Peyer's patch (tissue), 4 donors: ENCODE measurements at regions not wholly inside any gene's neighbourhood (a gene's known extent, or its start where the extent isn't known, plus 50 kb on each side); places are given as distances from the start of the nearest gene placed in this dataset.

ENCODE experiments used
- DNase-seq, 3 donors: peaks; one replicate each; pipeline ENCODE4 v3.0.0-alpha.2; 2017 to 2019
- H3K27ac ChIP-seq, 4 donors: fragments of 200-600 bp; sonication (generic); one replicate each; pipeline ENCODE4 v1.5.1; 2016 to 2019
- H3K27me3 ChIP-seq, 2 donors: fragments of 200-600 bp; sonication (generic); one replicate each; pipeline ENCODE4 v1.5.1; 2019
- H3K36me3 ChIP-seq, 3 donors: fragments of 200-600 bp; sonication (generic); one replicate each; pipeline ENCODE4 v1.5.1; 2016 to 2019
- H3K4me1 ChIP-seq, 4 donors: fragments of 200-600 bp; sonication (generic); one replicate each; pipeline ENCODE4 v1.5.1; 2016 to 2019
- H3K4me3 ChIP-seq, 4 donors: fragments of 200-600 bp; sonication (generic); 1 replicate in 3 of 4; 2 replicates in 1 of 4; pipeline ENCODE4 v1.5.1; 2016 to 2019; ENCODE audit warnings: mild to moderate bottlenecking in 1 of 4
- H3K9me3 ChIP-seq, 4 donors: fragments of 200-600 bp; sonication (generic); one replicate each; pipeline ENCODE4 v1.5.1; 2016 to 2019; ENCODE audit warnings: mild to moderate bottlenecking in 1 of 4
- POLR2A ChIP-seq, 2 donors: fragments of 450-650 bp; IDR thresholded peaks; one replicate each; pipeline ENCODE4 v1.5.1; 2017; ENCODE audit warnings: antibody characterized with exemption in 2 of 2, mild to moderate bottlenecking in 2 of 2, moderate library complexity in 2 of 2
- TF ChIP-seq, protein P1 (sequence below), 6 experiments: fragments of 450-650 bp in 4 of 6; fragments of 200-600 bp in 2 of 6; sonication (generic) in 1 of 6; IDR thresholded peaks; one replicate each; pipeline ENCODE4 v1.5.1; 2017 to 2019; ENCODE audit warnings: antibody characterized with exemption in 6 of 6, mild to moderate bottlenecking in 3 of 6, moderate library complexity in 1 of 6

DNA sequence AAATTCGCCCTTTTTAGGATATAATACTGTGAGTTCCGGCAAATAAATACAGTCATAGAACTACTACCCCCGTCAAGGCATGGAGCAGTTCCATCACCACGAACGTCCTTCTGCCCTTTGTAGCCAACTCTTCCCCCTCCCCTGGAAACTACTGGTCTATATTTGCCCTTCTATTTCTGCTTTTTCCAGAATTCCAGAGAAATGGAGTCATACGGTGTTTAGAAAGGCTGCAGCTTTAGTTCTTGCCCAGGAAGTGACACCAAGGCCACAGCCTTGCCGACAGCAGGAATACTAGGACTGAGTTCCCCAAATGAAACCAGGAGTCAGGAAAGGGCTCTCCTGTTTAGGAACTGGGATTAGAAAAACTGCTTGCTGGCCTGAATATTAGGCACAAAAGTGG is 291.2 kb downstream of the FAM43A start:
- peaks cover 0 to 4% (median 0%) of the 10 kb centered on the region in 4 donors for H3K4me1 ChIP-seq
- H3K9me3 ChIP-seq = no peaks in the 10 kb centered on the region
- H3K36me3 ChIP-seq = no peaks in the 10 kb centered on the region
- H3K4me3 ChIP-seq = no peak overlapping the region
- H3K27me3 ChIP-seq = no peaks in the 10 kb centered on the region
- H3K27ac ChIP-seq = no peak overlapping the region
- DNase-seq = no peak
- TF ChIP-seq, protein P1, sequence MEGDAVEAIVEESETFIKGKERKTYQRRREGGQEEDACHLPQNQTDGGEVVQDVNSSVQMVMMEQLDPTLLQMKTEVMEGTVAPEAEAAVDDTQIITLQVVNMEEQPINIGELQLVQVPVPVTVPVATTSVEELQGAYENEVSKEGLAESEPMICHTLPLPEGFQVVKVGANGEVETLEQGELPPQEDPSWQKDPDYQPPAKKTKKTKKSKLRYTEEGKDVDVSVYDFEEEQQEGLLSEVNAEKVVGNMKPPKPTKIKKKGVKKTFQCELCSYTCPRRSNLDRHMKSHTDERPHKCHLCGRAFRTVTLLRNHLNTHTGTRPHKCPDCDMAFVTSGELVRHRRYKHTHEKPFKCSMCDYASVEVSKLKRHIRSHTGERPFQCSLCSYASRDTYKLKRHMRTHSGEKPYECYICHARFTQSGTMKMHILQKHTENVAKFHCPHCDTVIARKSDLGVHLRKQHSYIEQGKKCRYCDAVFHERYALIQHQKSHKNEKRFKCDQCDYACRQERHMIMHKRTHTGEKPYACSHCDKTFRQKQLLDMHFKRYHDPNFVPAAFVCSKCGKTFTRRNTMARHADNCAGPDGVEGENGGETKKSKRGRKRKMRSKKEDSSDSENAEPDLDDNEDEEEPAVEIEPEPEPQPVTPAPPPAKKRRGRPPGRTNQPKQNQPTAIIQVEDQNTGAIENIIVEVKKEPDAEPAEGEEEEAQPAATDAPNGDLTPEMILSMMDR (IDR thresholded peaks at IDR 0.05) = no peak
- TF ChIP-seq POLR2A (IDR thresholded peaks at IDR 0.05) = no peak

DNA sequence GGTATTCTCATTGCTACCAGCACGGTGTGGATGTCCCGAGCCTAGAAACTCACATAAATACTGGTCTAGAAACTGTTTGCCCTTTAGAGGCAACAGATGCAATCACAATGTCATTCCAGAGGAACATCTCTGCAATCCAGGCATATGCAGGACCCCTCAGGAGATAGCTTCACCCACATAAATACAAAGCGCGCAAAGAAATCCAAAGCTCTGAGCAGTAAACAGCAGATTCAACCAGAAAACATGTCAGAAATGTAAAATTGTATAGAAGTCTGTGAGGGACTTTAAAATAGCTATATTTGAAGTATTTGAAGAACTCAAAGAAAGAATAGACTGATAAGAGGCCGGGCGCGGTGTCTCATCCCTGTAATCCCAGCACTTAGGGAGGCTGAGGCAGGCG is 291.7 kb downstream of the FAM43A start:
- DNase-seq = no peak
- H3K27me3 ChIP-seq = no peaks in the 10 kb centered on the region
- H3K4me3 ChIP-seq = no peak overlapping the region

DNA sequence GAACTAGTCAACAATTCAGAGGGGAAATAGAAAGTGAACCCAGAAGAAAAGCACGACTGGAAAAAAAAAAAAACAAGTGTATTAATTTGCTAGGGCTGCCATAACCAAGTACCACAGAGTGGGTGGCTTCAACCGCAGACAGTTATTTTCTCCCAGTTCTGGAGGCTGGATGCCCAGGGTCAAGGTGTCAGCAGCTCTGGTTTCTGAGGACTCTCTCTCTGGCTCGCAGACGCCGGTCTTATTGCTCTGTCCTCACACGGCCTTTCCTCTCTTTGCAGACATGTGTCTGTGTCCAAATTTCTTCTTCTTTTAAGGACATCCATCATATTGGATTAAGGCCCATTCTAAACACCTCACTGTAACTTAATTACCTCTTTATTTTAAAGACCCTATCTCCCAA is 291.8 kb downstream of the XXYLT1 start:
- TF ChIP-seq, protein P1 (IDR thresholded peaks at IDR 0.05) = no peak
- TF ChIP-seq POLR2A (IDR thresholded peaks at IDR 0.05) = no peak
- no peaks in the 10 kb centered on the region for H3K36me3 ChIP-seq
- no peaks in the 10 kb centered on the region for H3K9me3 ChIP-seq
- H3K4me1 ChIP-seq = peaks cover 0 to 4% (median 0%) of the 10 kb centered on the region in 4 donors
- H3K4me3 ChIP-seq = no peak overlapping the region
- H3K27me3 ChIP-seq = no peaks in the 10 kb centered on the region
- H3K27ac ChIP-seq = no peak overlapping the region
- no peak for DNase-seq

More for the DNA sequence above, 291.7 kb downstream of the FAM43A start:
- no peaks in the 10 kb centered on the region for H3K36me3 ChIP-seq
- no peak overlapping the region for H3K27ac ChIP-seq
- H3K4me1 ChIP-seq = peaks cover 0 to 4% (median 0%) of the 10 kb centered on the region in 4 donors
- no peaks in the 10 kb centered on the region for H3K9me3 ChIP-seq
- no peak for TF ChIP-seq POLR2A (IDR thresholded peaks at IDR 0.05)
- TF ChIP-seq, protein P1 (IDR thresholded peaks at IDR 0.05) = no peak

DNA sequence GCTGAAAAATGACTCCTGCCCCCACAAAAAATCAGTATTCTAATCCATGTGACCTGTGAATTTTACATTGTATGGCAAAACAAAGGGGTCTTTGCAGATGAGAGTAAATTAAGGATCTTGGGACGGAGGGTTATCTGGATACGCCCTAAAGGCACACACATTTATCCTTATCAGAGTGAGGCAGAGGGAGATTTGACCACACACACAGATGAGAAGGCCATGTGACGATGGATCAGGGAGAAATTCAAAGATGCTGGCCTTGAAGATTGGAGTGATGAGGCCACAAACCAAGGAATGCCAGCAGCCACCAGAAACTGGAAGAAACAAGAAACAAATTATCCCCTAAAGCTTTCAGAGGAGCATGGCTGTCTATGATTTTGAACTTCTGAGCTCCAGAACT is 288.5 kb downstream of the XXYLT1 start:
- Histone ChIP-seq H3K4me3 (no peak overlapping the region), H3K36me3 (no peaks in the 10 kb centered on the region), H3K9me3 (no peaks in the 10 kb centered on the region), H3K27ac (no peak overlapping the region), H3K4me1 (peaks cover 0 to 10% (median 0%) of the 10 kb centered on the region in 4 donors), H3K27me3 (no peaks in the 10 kb centered on the region)
- no peak for TF ChIP-seq POLR2A (IDR thresholded peaks at IDR 0.05)
- TF ChIP-seq, protein P1 (IDR thresholded peaks at IDR 0.05) = no peak
- no peak for DNase-seq

DNA sequence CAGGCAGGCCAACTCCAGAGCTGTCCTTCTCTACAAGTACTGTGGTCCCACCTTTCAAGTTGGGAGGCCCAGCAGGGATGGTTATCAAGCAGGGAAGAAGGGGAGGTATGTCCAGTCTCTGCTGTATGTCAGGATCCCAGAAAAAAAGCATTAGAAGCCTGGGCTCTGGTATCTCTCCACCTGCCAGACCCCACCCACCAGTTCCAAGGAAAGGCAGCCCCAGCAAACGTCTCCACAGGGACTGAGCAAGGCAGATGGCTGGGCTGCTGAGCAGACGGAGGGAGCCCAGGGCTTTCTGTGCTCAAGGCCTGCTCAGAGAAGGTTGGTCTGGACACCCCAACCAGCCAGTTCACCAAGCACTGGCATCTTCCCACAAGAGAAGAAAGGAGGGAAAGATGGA is 287.8 kb downstream of the XXYLT1 start:
- H3K9me3 ChIP-seq = peaks cover 0 to 3% (median 0%) of the 10 kb centered on the region in 4 donors
- H3K27ac ChIP-seq = no peak overlapping the region
- no peaks in the 10 kb centered on the region for H3K27me3 ChIP-seq
- TF ChIP-seq, protein P1 (IDR thresholded peaks at IDR 0.05) = no peak
- no peak for TF ChIP-seq POLR2A (IDR thresholded peaks at IDR 0.05)
- no peaks in the 10 kb centered on the region for H3K36me3 ChIP-seq
- H3K4me3 ChIP-seq = no peak overlapping the region
- no peak for DNase-seq
- H3K4me1 ChIP-seq = peaks cover 0 to 10% (median 0%) of the 10 kb centered on the region in 4 donors

DNA sequence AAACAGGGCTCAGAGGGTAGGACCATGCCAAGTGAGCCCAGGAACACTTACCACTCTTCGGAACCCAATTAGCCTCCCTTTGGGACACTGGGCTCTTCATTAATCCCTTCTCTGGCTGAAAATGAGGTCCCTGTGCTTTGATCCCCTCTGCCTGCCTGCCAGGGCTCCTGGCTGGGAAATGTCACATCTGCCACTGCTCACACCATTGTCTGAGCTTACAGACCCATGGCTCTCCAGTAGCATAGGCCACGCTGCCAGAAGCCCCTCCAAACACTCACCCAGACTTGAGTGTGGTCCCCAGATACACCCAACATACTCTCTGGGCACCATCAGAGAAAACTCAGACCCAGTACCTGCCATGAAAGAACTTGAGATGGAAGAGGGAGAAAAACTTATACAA is 287.3 kb downstream of the XXYLT1 start:
- no peak overlapping the region for H3K4me3 ChIP-seq
- H3K27me3 ChIP-seq = no peaks in the 10 kb centered on the region
- no peak for DNase-seq
- H3K4me1 ChIP-seq = peaks cover 0 to 10% (median 0%) of the 10 kb centered on the region in 4 donors
- peaks cover 0 to 3% (median 0%) of the 10 kb centered on the region in 4 donors for H3K9me3 ChIP-seq
- no peak overlapping the region for H3K27ac ChIP-seq
- TF ChIP-seq POLR2A (IDR thresholded peaks at IDR 0.05) = no peak
- TF ChIP-seq, protein P1 (IDR thresholded peaks at IDR 0.05) = no peak
- H3K36me3 ChIP-seq = no peaks in the 10 kb centered on the region
